ENCODE measurements at regions not wholly inside any gene's neighbourhood (a gene's known extent, or its start where the extent isn't known, plus 50 kb on each side); places are given as distances from the start of the nearest gene placed in this dataset.
"Not testable (repeated sequence)": the region's sequence is repeated elsewhere in the genome, so short reads cannot be mapped to it uniquely, and the experiment has no call there.

GRCh38 chr6:71007298-71007697, 50.4 kb upstream of the B3GAT2 start:
- not testable (repeated sequence) for TF ChIP-seq POLR2AphosphoS5, CTCF (IDR thresholded peaks at IDR 0.05)

Measured in prostate gland (tissue), 2 donors.